NCI-H128 (cell line): ENCODE measurements at regions not wholly inside any gene's neighbourhood (a gene's known extent, or its start where the extent isn't known, plus 50 kb on each side); places are given as distances from the start of the nearest gene placed in this dataset.

Experiments
- DNase-seq: peaks from one replicate; lab custom pipeline; 2025; ENCODE audit not compliant: unreplicated experiment; lab: John Stamatoyannopoulos, UW

DNA sequence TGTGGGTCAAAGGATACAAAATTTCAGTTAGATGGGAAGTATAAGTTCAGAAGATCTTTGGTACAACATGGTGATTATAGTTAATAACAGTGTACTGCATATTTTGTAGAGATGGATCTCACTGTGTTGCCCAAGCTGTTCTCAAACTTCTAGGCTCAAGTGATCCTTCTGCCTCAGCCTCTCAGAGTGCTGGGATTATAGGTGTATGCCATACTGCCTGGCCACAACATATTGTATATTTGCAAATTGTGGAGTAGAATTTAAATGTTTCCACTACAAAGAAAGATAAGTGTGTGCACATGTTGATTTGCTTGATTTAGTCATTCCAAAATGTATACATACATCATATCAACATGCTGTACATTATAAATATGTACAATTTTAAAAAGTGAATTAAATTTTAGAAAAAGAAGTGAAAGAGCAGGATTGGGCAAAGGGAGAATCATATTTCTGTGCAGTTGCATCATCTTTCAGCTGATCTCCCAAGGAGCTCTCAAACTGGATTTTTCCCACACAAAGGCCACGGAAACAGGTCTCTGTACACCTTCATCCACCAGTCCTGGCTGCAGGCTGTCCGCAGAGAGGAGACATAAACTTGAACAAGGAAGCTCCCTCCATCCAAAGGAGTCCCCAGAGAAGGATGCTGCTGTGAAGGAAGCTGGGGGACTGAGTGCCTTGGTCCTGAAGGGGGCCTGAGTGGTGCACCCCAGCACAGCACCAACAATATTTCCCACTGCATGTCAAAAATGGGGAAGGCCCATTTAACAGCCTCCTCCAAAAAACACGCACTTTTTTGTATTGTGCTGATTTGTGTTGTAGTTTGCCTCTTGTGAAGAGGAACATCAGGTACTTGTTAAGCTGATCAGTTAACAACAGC, 217.1 kb upstream of the GHITM start:
- DNase-seq, result no peak

DNA sequence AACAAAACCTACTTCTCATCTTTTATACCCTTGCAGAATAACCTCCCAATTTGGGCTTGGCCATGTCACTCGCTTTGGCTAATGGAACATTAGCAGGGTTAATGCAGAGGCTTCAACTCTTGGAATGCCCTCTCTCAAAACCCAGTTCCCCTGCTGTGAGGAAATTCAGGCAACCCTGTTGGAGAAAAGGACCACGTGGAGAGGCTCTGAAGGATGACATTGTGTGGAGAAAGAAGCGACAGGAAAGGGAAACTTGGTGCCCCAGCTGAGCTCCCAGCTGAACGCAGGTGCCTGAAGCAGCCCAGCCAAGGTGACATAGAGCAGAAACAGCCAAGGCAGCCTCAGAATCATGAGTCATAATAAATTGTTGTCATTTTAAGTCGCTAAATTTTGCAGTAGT, 214.2 kb upstream of the GHITM start:
- no peak for DNase-seq

DNA sequence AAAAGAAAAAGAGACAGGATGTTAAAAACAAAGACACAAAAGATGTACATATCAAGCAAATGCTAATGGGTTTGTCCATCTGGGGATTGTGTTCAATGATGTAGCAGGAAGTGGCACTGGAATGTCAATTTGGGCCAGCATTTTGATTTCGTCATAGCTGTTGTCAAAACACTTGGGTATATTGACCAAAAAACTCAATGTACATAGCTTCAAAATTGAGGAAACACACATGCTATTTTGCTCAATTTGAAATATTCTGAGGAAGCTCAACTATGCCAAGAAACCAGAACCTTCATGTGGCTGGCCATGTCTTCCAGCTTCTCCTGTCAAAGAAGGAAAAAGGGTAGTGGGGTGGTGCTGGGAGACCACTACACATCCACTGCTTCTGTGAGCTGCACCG, 212.7 kb upstream of the GHITM start:
- DNase-seq, result no peak

DNA sequence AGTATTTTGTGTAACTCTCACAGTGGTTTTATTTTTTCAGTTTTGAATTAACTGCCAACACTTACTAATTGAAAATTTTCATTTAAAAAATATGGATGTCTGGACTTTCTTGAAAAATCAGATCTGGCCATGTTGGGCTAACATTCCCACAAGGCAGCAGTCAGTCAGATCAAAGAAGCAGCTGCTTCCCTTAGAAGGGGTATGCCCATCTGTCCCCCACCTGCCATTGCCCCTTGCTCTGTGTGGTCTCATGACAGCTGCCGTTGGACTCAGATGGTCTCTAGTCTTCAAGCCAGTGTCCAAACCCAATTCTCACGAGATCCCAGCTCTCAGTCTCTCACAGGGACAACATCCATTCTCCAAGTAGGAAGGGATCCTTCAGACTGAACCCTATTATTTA, 212.1 kb upstream of the GHITM start:
- DNase-seq, result no peak

DNA sequence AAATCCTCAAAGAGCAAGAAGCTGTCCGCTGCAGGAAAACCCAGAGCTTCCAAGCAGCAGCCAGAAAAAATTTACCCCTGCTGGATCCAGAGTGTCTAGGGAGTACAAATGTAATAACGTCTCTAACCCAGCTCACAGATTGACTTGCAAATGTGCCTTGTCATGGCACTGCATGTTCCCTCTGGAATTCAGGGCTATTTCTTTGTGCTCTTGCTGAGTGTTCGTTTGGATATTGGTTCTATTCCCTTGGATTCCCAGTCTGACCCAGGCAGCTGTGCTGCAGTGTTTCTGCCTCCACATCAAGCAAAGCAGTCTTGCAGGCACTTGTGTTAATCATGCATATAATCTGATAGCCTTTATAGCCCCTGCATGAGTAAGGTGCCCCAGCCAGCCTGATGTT, 209.9 kb upstream of the GHITM start:
- no peak for DNase-seq

DNA sequence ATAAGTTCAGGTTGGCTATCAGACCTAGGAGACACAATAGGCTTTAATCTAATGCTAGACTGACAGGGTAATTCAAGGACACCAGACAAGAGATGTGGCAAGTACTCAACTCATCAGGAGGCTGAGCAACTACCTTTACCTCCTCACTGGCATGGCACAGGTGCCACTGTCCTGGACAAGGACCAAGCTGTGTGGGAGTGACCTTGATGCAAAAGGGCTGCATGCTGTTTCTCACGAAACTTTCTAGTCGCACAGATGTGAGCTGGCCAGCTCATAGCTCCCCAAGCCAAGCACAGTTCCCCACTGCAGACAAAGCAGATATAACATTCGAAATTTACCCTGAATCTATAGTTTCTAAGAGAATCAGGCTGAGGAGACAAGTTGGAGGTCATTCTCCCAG, 207.6 kb upstream of the GHITM start:
- DNase-seq, result no peak

DNA sequence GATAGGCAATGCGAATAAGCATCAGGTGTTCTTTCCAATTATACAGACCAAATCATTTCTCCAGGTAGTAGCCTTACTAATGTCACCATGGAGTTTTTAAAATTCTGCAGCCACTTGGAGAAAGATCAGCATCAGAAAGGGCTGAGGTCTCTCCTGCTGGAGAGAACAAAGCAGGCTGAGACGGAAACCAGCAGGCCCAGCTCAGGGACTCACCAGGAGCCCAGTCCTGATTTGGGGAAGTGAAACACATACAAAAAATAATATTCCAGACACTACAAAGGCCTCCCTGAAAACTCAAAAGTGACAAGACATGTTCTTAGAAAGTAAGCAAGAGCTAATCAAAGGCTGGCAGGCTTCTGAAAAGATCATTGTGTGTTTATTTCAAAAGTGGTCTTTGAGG, 207.1 kb upstream of the GHITM start:
- DNase-seq, result no peak

DNA sequence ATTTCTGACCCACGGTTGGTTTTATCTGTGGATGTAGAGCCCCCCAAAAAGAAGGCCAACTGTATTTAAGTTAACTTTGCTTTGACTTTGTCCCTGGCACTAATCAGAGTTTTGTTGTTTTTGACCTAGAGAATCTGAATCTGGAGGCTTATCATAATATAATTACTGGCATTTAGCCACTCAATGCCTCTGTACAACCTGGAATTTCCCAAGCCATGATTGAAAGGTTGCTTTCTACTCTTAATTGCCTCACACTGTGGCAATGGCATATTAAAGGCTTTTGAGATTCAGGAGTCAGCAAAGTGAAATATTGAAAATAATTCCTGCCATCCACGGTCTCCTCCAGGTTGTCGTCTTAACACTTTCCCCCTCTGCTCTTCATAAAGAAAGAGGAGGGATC, 205.2 kb upstream of the GHITM start:
- no peak for DNase-seq

DNA sequence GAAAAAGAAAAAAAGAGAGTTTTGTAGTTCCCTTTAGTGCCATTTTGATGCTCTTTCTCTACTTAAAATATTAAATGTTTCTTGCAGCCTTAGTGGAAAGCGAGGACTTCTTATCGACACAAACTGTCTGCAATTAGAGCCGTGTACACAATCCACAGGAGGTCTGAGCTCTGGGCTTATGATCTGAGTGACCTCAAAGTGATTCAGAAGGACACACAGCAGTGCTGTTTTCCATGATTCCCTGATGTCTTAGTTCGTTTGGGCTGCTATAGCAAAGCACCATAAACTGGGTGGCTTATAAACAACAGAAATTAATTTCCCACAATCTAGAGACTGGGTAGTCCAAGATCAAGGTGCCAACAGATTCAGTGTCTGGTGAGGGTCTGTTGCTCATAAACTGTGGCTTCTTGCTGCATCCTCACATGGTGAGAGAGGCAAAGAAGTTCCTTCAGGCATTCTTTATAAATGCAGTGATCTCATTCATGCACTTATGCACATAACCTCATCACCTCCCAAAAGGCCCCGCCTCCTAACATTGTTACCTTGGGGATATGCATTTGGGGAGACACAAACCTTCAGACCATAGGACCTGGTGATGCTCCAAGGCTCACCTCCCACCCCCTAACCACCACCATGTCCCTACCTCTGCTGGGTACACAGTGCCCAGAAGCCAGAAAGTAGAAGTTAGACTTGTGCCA, 204.5 kb upstream of the GHITM start:
- DNase-seq, result no peak

DNA sequence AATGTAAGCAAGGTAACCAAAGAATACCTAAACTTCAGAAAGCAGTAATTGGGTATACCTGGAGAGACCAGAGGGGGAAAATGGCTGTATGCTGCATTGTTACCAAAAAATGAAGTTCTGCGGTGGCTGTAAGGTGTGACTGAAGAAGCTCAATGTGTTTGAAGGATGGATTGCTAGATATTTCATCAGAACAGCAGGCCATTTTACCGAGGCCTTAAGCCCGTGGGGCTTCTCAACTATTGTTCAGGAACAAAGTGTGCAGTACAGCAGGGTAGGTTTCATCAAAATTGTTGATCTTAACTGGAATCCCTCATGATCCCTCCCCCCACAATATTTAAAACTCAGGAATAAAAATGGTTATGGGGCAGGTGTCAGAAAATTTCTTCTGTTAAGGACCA, 204.0 kb upstream of the GHITM start:
- no peak for DNase-seq

DNA sequence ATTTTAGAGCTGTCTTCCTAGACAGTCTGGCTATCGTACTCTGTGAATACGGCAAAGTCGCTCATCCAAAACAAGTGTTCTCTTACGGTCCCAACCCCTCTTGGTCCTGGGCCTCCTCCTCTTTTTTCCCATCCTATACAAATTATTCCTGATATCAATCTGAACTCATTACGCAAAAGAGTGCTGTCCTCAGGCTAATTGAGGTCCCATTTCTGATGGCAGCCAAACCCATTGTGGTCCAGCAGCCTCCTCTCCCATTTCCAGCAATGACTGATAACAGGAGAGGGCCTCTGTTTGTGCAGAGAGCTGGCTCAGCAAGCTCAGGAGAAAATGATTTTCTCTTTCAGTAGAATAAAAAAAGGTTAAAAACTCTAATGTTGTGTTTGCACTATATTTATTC, 203.4 kb upstream of the GHITM start:
- no peak for DNase-seq

DNA sequence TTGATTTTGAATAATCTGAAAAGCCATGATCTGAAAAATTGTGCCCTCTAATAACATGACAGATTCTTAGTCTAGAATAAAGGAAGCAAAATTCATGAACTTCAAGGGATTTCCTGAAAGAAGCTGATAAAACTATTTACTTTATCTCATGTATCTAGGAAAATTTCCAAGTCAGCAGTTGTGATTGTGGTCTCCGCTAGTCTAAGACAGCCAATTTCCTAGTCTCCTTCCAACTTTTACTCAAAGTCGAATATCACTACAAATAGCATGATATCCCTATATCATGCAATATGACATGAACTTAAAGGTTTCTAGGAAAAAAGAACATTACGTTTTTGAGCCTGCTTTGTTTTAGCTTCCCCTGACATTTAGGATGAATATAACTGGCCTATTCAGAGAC, 202.1 kb upstream of the GHITM start:
- DNase-seq, result no peak

DNA sequence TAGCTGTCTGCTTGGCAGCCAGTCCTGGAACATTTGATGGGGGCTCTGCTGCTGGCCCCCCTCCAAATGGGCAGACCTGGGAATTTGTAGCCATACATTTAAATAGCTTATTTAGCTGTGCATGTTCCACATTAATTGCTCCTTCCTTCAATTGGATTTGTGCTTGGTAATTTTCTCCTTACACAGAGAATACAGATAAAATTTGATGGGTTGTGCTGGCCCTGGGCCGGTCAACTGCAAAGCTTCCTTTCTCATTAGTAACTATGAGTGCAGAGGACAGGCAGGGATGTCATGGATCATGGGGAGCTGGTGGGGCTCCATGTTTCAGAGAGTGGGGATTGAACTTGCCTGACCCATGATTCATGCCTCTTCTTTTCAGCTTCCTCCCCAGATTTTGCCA, 201.5 kb upstream of the GHITM start:
- no peak for DNase-seq

DNA sequence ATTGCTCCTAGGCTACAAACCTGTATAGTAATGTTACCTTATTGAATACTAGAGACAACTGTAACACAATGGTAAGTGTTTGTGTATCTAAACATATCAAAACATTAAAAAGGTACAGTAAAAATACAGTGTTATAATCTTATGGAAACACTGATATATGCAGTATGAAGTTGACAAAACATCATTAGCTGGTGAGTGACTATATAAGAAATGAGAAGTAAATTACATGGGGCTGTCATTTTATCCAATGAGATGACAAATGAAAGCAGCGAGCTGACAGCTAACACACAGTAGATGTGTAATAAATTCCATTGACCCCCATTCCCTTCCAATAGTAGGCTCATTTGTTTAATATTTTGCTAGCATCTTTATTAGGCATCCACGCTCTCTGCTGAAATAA, 198.1 kb upstream of the GHITM start:
- no peak for DNase-seq

DNA sequence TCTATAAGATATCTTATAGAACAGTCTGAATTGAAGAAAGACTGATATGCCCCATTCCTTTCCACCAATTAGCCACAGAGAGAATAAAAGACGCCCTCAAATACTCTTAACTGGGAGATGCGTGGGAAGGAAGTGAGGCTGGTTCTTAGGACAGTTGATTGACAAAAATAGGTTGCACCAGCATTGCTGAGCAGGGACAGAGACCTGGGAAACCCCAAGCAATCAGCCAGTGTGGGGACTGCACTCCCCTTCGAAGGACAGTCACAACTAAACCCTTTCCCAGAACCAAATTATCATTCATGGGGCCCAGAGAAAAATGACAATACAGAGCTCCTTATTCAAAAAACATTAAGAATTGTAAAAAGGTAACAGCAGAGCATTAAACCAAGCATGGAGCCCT, 196.9 kb upstream of the GHITM start:
- no peak for DNase-seq

DNA sequence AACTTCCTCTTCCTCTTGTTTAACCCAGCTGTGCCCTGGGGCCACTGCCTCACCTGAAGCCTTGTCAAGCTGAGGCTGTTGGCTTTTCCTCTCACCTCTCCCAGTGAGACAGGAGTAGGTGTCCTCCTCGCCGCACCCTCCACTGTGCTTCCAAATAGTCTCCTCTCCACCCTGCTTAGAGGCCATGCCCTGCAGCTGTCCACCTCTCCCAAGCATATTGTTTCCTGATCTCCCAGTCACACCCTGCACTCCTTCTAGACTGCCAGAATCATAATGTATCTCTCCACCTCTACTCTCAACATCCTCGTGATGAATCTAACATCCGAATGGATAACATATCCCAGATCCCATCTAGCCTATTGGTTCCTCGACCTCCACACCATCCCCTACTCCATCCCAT, 196.3 kb upstream of the GHITM start:
- DNase-seq, result no peak

DNA sequence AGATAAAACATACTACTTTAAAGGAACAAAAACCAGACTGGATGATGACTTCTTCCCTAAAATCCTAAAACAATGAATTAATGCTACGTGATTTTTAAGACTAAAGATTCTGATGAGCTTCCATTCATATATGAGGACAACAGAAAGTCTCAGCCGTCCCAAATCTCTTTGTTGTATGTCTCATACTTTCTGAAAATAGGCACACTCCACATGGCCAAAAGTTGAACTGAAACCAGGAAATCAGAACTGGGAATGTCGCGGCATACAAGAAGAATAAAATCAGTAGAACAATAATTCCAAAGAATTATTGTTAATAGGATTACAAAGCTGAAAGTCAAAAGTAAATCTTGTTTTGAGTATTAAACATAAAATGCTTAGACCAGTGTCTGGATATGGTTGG, 195.4 kb upstream of the GHITM start:
- no peak for DNase-seq

DNA sequence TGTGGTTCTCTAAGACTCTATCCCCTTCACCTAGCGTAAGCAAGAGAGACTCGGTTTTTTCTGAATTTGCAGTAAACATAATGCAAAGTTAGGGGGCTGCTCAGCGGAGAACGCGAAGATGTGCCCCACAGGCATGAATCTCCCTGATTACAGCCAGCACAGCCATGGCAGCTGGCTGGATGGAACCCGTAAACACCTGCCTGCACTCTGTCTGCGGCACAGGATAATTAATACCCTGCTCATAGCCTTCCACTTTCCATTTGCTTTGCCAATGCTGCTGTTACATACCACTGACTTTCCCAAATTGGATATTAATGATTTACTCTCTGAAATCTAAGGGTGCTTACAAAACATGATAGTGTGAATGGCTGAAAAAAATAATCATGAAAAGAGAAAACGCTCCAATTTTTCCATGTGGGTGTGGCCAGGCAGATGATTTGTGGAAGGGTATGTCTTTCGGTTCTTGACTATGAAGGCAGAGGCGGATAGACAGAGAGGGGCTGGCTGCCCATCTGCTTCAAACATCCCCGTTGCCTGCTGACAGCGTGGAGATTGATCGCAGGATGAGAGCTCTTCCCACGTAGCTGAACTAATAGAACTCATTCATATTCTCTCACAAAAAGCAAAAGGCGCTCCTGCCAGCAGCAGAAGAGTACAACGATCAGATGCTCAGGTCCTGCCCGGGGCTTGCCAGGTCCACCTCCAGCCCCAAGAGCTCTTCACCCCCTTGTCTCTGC, 193.2 kb upstream of the GHITM start:
- no peak for DNase-seq

DNA sequence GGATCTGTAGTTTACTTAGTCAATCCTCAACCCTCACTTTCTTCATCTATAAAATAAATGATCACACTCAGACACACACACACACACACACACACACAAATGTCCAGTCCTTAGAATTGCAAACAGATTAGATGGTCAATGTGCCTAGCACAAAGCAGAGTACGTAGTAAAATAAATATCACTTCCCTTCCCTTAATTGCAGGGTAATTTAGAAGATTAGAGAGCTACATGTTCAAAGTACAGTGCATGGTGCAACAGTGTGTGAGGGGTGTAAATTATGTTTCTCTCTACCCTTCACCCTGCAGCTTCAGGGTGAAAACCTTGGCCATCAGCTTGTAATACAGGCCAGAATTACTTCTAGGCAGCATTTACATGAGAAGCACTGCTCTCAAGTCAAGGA, 187.0 kb upstream of the GHITM start:
- DNase-seq, result no peak

DNA sequence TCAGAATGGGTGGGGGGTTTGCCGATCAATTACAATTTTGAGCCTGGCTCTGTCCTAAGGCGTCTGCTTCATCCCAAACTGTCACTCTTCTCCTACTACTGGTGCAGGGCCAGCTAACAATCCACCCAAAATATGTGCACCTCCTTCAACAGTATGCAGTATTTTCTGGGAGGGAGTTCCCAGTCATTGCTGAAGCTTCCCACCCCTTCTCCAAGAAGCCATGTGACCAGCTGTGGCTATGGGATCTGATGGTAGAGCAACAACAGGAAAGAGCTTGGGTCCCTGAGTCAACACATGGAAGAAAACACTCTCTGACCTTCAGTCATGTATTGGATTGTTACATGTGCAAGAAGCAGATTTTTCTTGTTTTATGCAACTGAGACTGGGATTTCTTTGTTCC, 185.7 kb upstream of the GHITM start:
- DNase-seq, result no peak

DNA sequence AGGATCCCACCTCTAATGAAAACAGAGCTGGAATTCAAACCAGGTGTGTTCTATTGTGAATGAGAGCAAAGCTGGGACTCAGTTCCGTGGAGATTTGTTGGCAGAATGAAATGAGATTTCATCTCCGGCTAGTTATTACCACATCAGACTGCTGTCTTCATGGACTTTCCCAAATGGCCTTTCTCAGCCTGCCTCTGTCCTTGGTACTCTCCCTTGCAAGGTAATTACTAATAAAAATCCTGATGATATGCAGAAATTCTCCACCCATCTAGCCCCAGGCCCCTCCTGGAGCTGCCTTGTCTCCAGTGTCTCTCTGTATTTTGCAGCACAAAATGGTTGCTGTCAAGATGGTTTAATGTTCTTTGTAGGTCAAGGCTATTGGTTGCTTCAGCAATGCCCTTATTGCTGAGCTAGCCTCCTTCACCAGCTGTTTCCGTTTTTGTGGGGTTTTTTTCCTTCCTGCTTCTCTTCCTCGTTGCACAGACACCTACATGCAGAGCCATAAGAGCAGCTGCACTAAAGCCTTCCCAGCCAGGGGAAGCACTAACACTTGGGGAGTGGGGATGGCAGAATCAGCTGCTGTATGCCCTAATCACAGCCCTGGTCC, 185.0 kb upstream of the GHITM start:
- DNase-seq, result no peak

DNA sequence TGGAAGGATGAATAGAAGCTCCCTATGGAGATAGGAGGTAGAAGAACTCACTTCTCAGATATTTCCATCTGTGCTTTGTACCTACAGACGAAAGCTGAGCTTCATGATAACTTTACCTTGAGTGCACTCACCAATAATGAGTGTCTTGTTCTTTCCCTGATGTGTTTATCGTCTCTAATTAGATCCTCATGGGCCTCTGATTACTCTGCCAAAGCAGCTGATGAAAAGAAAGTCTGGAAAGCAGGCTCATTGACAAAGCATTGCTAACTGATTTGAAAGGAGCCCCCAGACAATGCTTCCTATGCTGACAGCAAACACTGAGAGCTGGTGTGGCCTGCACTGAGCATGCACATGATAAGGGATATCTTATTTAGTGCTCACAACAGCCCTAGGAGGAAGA, 183.9 kb upstream of the GHITM start:
- DNase-seq, result no peak
